GM19467 (cell line): ENCODE measurements at regions not wholly inside any gene's neighbourhood (a gene's known extent, or its start where the extent isn't known, plus 50 kb on each side); places are given as distances from the start of the nearest gene placed in this dataset.

Source experiments
- ATAC-seq: cut with Tn5 transposase; IDR thresholded peaks from one replicate; pipeline ENCODE4 v1.9.1; 2021; ENCODE audit warnings: mild to moderate bottlenecking, moderate library complexity; ENCODE audit not compliant: unreplicated experiment

DNA sequence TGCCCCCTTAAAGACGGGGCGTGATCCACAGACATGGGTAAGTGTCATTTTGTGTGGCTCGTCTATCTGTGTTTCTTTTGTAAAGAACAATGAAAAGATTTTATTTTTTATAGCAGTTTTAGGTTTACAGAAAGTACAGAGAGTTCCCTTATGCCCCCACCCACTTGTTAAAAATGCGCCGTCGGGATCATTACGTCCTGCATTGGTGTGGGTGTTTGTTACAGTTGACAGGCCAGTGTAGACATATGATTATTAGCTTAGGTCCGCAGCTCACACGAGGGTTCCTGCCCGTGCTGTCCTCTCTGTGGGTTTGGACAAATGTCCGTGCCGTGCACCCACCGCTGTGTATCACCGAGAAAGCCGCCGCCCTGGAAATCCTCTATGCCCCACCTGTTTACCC lies 50.5 kb downstream of the RGS12 start:
- ATAC-seq = no peak

DNA sequence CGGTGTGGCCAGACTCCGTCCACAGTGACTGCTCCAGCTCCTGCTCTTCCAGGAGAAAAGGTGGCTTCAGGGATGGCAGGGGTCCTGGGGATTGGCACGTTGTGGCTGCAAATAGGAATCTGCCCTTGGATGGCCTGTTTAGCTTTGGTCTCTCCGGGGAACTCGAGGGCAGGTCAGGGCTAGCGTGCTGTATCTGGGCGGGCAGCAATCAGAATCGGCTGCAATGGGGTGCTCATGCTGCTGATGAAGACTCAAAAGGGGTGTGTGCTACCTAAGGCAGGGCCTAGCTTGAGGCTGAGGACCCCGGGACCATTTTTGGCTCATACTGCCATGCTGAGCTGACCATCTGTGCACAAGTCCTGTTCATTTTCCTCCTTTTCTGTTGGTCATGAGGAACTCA lies 51.3 kb downstream of the RGS12 start:
- ATAC-seq = no peak

DNA sequence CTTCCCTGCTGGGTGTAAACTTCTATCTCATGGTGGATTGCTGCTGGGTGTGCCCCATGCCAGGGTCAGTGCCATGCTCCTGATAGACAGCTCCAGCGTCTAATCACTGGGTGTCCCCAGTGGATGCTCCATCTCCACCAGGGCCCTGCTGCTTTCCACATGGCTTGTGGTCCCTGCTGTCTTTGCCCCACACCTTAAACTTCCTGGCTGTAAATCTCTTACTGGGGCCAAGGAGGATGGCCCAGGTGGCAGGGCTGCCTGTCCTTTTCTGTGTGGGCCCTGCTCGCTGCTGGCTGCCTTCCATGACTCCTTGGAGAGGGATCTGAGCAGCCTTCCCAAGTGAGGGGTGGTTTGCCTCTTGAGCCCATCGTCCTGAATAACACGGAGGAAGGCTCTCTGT lies 51.8 kb downstream of the RGS12 start:
- no peak for ATAC-seq

DNA sequence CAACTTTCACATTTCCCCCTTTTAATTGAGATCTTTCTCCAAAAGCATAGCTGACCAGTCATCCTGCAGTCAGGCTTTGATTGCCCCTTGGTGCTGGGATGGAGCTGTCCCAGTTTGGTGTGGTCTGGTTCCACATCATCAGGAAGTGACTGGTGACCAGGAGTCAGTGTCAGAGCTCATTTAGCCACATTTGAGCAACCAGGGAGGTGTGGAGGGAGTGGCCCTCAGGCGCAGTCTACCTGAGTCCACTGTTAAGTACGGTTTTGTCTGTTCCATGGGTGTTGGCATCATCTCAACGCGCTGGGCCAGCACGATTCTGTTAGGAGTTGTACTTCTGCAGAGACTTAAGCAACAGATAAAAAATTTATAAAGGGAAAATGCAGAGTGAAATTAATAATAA lies 52.6 kb downstream of the RGS12 start:
- no peak for ATAC-seq

DNA sequence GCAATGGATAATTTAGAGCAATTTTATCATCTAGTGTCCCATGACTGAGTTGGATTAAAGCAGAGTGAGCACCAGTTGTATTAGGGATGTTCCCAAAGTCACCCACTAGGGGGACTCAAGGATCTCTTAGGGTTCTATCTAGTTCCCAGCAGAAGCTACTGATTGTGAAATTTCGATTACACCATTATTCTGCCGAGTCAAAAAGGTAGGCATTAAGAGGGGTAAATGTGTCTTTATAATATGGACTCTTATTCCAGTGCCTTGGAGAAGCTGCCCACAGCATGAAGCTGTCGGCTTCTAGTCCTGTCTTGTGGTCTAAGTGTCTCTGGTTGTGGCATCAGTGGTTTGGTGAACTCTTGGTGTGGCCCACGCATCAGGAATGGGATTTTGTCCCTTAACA lies 53.3 kb downstream of the RGS12 start:
- ATAC-seq = peak; percentile 54

GRCh38 chr4:3347871-3348270 lies 55.0 kb downstream of the RGS12 start:
- ATAC-seq = no peak

- ATAC-seq = no peak
Measured at GRCh38 chr4:3348621-3349020, 55.8 kb downstream of the RGS12 start.

DNA sequence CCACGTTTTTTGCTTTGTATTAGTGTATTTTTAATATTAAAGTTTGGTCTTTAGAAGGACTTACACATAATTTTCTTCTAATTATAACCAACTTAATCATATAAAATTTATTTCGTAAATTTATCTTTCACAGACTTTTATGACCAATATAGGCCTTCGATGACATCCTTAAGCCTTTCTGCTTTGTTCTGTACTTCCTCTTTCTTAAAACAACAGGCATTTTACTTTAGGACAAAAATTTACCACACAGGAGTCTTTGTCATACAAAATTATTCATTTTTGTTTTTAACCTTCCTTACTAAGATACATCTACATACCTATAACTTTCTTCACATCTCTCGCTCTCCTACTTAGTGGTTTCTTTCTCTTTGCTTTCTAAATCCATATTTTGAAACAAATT lies 56.3 kb downstream of the RGS12 start:
- ATAC-seq = no peak

GRCh38 chr4:3351997-3352396 lies 59.2 kb downstream of the RGS12 start:
- no peak for ATAC-seq

DNA sequence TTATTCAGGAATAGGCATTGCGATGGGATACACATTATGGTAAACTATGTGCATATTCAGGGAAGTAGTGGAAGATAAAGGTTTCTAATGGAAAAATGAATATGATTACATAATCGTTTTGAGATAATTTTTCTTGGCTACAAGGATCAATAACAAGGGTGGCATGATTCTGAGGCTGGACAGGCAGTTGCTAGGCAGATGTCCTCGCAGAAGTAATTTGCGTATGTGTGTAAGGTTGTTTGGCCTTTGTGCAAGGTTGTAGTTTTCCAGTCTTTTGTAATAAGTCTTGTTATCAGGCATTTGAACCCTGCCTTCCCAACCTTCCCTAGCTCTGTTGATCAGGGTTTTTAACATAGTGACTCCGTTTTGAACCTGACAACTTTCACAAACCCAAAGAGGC lies 59.7 kb downstream of the RGS12 start:
- ATAC-seq = no peak

- no peak for ATAC-seq
Measured at GRCh38 chr4:3352941-3353594, 60.2 kb downstream of the RGS12 start.

GRCh38 chr4:3353752-3354454 lies 61.1 kb downstream of the RGS12 start:
- no peak for ATAC-seq

- no peak for ATAC-seq
Measured at GRCh38 chr4:3354455-3354811, 61.6 kb downstream of the RGS12 start.

- ATAC-seq = peak; percentile 90
Measured at GRCh38 chr4:3355266-3355748, 62.5 kb downstream of the RGS12 start.

DNA sequence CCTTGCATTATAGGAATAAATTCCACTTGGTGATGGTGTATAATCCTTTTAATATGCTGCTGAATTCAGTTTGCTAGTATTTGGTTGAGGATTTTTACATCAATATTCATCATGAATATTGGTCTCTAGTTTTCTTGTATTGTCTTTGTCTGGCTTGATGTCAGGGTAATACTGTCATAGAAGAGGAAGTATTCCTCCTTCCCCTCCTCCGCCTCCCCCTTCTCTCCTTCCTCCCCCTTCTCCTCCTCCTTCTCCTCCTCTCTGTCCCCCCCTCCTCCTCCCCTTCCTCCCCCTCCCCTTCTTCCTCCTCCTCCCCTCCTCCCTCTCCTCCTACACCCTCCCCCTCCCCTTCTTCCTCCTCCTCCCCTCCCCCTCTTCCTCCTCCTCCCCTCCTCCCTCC lies 65.8 kb downstream of the RGS12 start:
- ATAC-seq = no peak

GRCh38 chr4:3360777-3361176 lies 68.0 kb downstream of the RGS12 start:
- ATAC-seq = no peak

DNA sequence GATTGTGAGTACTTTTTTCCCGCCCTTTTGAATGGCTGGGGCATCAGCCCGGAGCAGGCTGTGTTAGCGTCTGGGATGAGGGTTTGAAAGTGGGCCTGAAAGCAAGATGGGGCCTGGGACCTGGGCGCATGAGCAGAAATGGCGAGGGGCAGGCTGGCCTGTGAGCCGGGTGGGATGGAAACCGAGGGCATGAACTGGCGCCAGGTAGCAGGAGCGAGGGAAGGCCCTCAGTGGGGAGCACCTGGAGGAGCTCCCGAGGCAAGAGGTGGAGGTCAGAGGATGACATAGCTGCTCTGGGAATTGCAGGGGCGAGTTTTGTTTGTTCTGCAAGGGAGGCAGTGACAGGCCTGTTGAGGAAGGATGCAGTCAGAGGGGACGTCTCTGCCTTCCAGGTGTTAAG lies 68.6 kb downstream of the RGS12 start:
- no peak for ATAC-seq

DNA sequence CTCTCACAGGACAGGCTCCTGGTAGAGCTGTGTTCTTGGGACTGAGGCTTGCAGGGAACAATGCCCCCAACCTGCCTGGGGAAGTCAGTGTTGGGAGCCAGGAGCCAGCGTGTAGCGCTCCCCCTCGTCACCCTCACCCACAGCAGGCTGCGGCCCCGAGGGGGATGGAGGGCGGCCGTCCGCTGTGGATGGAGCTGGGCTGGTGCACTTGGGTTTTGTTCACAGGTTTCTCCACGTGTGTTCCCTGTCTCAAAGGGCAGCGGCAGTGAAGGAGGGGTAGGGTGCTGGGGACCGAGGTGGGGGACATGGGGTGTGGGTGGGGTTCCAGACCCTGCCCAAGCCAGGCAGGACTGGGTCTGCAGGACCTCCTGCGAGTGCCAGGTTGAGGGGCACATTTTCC lies 69.1 kb downstream of the RGS12 start:
- no peak for ATAC-seq

DNA sequence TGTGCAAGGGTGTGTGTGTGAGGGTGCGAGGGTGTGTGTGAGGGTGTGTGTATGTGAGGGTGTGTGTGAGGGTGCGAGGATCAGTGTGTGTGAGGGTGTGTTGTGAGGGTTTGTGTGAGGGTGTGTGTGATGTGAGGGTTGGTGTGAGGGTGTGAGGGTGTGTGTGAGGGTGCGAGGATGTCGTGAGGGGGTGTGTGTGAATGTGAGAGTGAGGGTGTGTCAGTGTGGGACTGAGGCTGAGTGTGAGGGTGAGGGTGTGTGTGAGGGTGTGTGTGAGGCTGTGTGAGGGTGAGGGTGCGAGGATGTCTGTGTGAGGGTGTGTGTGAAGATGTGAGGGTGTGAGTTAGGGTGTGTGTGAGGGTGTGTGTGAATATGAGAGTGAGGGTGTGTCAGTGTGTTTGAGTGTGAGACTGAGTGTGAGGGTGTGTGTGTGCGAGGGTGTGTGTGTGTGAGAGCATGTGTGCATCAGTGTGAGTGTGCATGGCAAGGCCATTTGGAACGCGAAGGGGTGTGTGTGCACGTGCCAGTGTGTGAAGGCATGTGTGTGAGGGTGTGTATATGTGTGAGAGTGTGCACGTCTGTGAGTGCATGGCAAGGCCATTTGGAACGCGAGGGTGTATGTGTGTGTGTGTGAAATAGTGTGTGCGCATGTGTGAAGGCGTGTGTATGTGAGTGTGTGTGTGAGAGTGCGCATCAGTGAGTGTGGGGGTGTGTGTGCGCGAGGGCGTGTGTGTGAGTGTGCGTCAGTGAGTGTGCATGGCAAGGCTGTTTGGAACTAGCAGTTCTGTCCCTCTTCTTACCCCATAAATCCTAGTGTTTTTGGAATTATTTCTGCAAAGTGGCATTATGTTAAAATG lies 69.8 kb downstream of the RGS12 start:
- no peak for ATAC-seq

GRCh38 chr4:3363411-3364141 lies 70.8 kb downstream of the RGS12 start:
- no peak for ATAC-seq

- ATAC-seq = no peak
Measured at GRCh38 chr4:3364199-3364598, 71.4 kb downstream of the RGS12 start.
